ENCODE measurements at regions not wholly inside any gene's neighbourhood (a gene's known extent, or its start where the extent isn't known, plus 50 kb on each side); places are given as distances from the start of the nearest gene placed in this dataset.
"Not testable (repeated sequence)": the region's sequence is repeated elsewhere in the genome, so short reads cannot be mapped to it uniquely, and the experiment has no call there.

- no peak for DNase-seq
Observed at GRCh38 chr2:3034856-3035255, 342.8 kb downstream of the EIPR1 start.

GRCh38 chr2:3034396-3034795 is 343.2 kb downstream of the EIPR1 start:
- no peak for DNase-seq

GRCh38 chr2:3033315-3033714 is 344.3 kb downstream of the EIPR1 start:
- DNase-seq, result no peak

- not testable (repeated sequence) for DNase-seq
Observed at GRCh38 chr2:3030791-3031190, 346.8 kb downstream of the EIPR1 start.

GRCh38 chr2:3025984-3026383 is 351.6 kb downstream of the EIPR1 start:
- DNase-seq, result no peak

- DNase-seq, result no peak
Observed at GRCh38 chr2:3025261-3025660, 352.4 kb downstream of the EIPR1 start.

GRCh38 chr2:3024401-3024935 is 353.1 kb downstream of the EIPR1 start:
- DNase-seq, result no peak

GRCh38 chr2:3023531-3023930 is 354.1 kb downstream of the EIPR1 start:
- no peak for DNase-seq

- no peak for DNase-seq
Observed at GRCh38 chr2:3022841-3023372, 354.7 kb downstream of the EIPR1 start.

- DNase-seq, result no peak
Observed at GRCh38 chr2:3021720-3022119, 355.9 kb downstream of the EIPR1 start.

- DNase-seq, result no peak
Observed at GRCh38 chr2:3010001-3010400, 367.6 kb downstream of the EIPR1 start.

- no peak for DNase-seq
Observed at GRCh38 chr2:3009483-3009882, 368.1 kb downstream of the EIPR1 start.

- DNase-seq, result no peak
Observed at GRCh38 chr2:3009005-3009404, 368.6 kb downstream of the EIPR1 start.

- DNase-seq, result no peak
Observed at GRCh38 chr2:3008561-3008960, 369.1 kb downstream of the EIPR1 start.

GRCh38 chr2:3007135-3007534 is 370.5 kb downstream of the EIPR1 start:
- no peak for DNase-seq

GRCh38 chr2:3005859-3006501 is 371.6 kb downstream of the EIPR1 start:
- no peak for DNase-seq

- DNase-seq, result peak; percentile 26
Observed at GRCh38 chr2:3001615-3002560, 375.7 kb downstream of the EIPR1 start.

GRCh38 chr2:3000968-3001367 is 376.6 kb downstream of the EIPR1 start:
- DNase-seq, result no peak

GRCh38 chr2:3000125-3000524 is 377.5 kb downstream of the EIPR1 start:
- no peak for DNase-seq

GRCh38 chr2:2998971-2999370 is 378.6 kb downstream of the EIPR1 start:
- no peak for DNase-seq

GRCh38 chr2:2993172-2993692 is 384.4 kb downstream of the EIPR1 start:
- DNase-seq, result no peak

GRCh38 chr2:2992634-2993033 is 385.0 kb downstream of the EIPR1 start:
- DNase-seq, result no peak

GRCh38 chr2:2985020-2985419 is 392.6 kb downstream of the EIPR1 start:
- DNase-seq, result no peak

- no peak for DNase-seq
Observed at GRCh38 chr2:2981000-2981399, 396.6 kb downstream of the EIPR1 start.

Data from hematopoietic multipotent progenitor cell treated with erythropoietin and hydrocortisone succinate and interleukin-3 and kit ligand, for 4 days (in vitro differentiated cells).